Vagina (tissue), 2 donors: ENCODE measurements at regions not wholly inside any gene's neighbourhood (a gene's known extent, or its start where the extent isn't known, plus 50 kb on each side); places are given as distances from the start of the nearest gene placed in this dataset.

Source experiments
- DNase-seq, 2 donors: peaks; one replicate each; pipeline ENCODE4 v3.0.0-alpha.2; 2017; ENCODE audit errors: extremely low spot score in 2 of 2
- H3K27ac ChIP-seq: fragments of 200-600 bp; sonication (generic); one replicate; pipeline ENCODE4 v1.5.1; 2019
- H3K27me3 ChIP-seq: fragments of 200-600 bp; sonication (generic); one replicate; pipeline ENCODE4 v1.5.1; 2019
- H3K36me3 ChIP-seq, 2 donors: fragments of 200-600 bp; sonication (generic); one replicate each; pipeline ENCODE4 v1.5.1; 2017 to 2019
- H3K4me1 ChIP-seq: fragments of 200-600 bp; sonication (generic); one replicate; pipeline ENCODE4 v1.5.1; 2019
- H3K4me3 ChIP-seq, 2 donors: fragments of 200-600 bp; sonication (generic); 1 replicate in 1 of 2; 2 replicates in 1 of 2; pipeline ENCODE4 v1.5.1; 2016 to 2019
- H3K9me3 ChIP-seq: fragments of 200-600 bp; sonication (generic); one replicate; pipeline ENCODE4 v1.5.1; 2019
- POLR2A ChIP-seq, 2 donors: fragments of 450-650 bp; IDR thresholded peaks; one replicate each; pipeline ENCODE4 v1.6.1; 2017; ENCODE audit warnings: antibody characterized with exemption in 2 of 2, mild to moderate bottlenecking in 2 of 2, moderate library complexity in 2 of 2
- POLR2AphosphoS5 ChIP-seq, 2 donors: sonication (generic); formaldehyde crosslinking; IDR thresholded peaks; one replicate each; pipeline ENCODE4 v1.9.0; 2017; ENCODE audit warnings: antibody characterized with exemption in 2 of 2, mild to moderate bottlenecking in 2 of 2, low read depth in 1 of 2; ENCODE audit not compliant: insufficient read depth in 1 of 2
- intact Hi-C: fragments of 100-400 bp; cut with DNase I; formaldehyde crosslinking; loops from one replicate; pipeline ENCODE4 v1.15.1; 2023
- TF ChIP-seq, protein P1 (sequence below), 3 experiments: fragments of 450-650 bp in 2 of 3; fragments of 200-600 bp in 1 of 3; sonication (generic) in 1 of 3; IDR thresholded peaks; one replicate each; pipeline ENCODE4 v1.5.1; 2017 to 2019; ENCODE audit warnings: antibody characterized with exemption in 3 of 3, mild to moderate bottlenecking in 2 of 3, moderate library complexity in 2 of 3

DNA sequence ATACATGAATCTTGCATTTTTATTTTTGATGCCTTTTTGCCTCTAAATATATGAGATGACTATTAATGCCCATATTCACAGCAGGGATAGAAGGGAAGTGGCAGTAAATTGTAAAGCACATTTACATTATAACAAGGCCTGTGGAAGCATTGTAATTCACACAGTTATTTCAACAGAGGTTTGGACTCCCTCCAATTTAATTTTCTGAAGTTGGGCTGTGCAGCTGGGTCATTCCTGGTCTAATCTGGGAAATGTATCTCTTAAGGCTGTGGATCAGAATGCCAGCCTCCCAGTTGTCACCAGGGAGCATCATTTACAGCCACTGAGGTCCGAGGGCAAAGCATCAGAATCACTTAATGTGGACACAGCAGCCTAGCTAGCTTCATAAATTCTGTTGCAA, 434.5 kb downstream of the MFSD1 start:
- intact Hi-C loops = no loop called here
- Histone ChIP-seq H3K9me3 (no peaks in the 10 kb centered on the region), H3K4me1 (no peaks in the 10 kb centered on the region), H3K27me3 (no peaks in the 10 kb centered on the region), H3K36me3 (no peaks in the 10 kb centered on the region), H3K27ac (no peak overlapping the region), H3K4me3 (no peak overlapping the region)
- DNase-seq = no peak
- no peak for TF ChIP-seq POLR2AphosphoS5 (IDR thresholded peaks at IDR 0.05; ENCODE audit: insufficient read depth in 1 of 2, low read depth in 1 of 2)
- TF ChIP-seq, protein P1, sequence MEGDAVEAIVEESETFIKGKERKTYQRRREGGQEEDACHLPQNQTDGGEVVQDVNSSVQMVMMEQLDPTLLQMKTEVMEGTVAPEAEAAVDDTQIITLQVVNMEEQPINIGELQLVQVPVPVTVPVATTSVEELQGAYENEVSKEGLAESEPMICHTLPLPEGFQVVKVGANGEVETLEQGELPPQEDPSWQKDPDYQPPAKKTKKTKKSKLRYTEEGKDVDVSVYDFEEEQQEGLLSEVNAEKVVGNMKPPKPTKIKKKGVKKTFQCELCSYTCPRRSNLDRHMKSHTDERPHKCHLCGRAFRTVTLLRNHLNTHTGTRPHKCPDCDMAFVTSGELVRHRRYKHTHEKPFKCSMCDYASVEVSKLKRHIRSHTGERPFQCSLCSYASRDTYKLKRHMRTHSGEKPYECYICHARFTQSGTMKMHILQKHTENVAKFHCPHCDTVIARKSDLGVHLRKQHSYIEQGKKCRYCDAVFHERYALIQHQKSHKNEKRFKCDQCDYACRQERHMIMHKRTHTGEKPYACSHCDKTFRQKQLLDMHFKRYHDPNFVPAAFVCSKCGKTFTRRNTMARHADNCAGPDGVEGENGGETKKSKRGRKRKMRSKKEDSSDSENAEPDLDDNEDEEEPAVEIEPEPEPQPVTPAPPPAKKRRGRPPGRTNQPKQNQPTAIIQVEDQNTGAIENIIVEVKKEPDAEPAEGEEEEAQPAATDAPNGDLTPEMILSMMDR (IDR thresholded peaks at IDR 0.05) = no peak
- no peak for TF ChIP-seq POLR2A (IDR thresholded peaks at IDR 0.05)

DNA sequence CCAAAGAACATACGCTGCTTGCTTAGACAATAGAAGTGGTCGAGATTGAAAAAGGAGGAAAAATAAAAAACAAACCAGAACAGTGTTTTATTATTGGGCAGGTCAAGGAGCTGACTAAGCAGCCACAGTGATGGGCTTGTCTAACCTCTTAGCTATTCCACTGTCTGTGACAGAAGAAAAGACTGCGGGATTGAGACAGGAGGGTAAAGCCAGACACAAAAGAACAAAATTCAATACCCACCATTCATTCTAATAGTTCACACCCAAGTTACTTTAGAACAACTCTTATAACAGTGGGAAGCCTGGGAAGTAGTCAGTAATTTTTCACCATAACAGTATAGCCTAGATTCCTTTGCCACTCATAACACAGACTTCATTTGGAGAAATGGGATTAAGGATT, 435.4 kb downstream of the MFSD1 start:
- Histone ChIP-seq H3K27me3 (no peaks in the 10 kb centered on the region), H3K36me3 (no peaks in the 10 kb centered on the region), H3K4me1 (no peaks in the 10 kb centered on the region), H3K27ac (no peak overlapping the region), H3K9me3 (no peaks in the 10 kb centered on the region), H3K4me3 (no peak overlapping the region)
- intact Hi-C loops = no loop called here
- TF ChIP-seq, protein P1 (IDR thresholded peaks at IDR 0.05) = no peak
- TF ChIP-seq POLR2AphosphoS5 (IDR thresholded peaks at IDR 0.05; ENCODE audit: insufficient read depth in 1 of 2, low read depth in 1 of 2) (no peak), POLR2A (IDR thresholded peaks at IDR 0.05) (no peak)
- DNase-seq = no peak

DNA sequence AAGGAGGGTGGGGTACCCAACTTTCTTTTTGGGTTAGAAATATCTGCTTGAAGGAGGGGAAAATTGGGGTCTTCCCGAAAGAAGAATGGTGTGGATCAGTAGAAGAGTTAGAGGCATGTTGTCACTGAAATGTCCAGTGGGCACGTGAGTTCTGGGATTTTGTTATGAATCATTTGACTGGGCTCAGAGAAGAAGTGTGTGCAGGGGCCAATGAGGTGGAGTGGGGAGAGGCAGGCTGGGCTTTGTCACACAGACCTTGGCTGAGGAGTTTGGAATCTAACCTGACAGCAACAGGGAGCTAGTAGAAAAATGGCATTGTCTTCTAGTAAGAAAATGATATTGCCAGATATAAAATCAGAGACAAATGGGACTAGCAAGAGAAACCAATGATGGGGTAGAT, 436.8 kb downstream of the MFSD1 start:
- no peaks in the 10 kb centered on the region for H3K9me3 ChIP-seq
- H3K4me3 ChIP-seq = no peak overlapping the region
- no peaks in the 10 kb centered on the region for H3K27me3 ChIP-seq
- H3K27ac ChIP-seq = no peak overlapping the region
- H3K4me1 ChIP-seq = no peaks in the 10 kb centered on the region
- intact Hi-C loops = no loop called here
- TF ChIP-seq, protein P1 (IDR thresholded peaks at IDR 0.05) = no peak
- TF ChIP-seq POLR2AphosphoS5 (IDR thresholded peaks at IDR 0.05; ENCODE audit: insufficient read depth in 1 of 2, low read depth in 1 of 2) (no peak), POLR2A (IDR thresholded peaks at IDR 0.05) (no peak)
- no peaks in the 10 kb centered on the region for H3K36me3 ChIP-seq
- no peak for DNase-seq

DNA sequence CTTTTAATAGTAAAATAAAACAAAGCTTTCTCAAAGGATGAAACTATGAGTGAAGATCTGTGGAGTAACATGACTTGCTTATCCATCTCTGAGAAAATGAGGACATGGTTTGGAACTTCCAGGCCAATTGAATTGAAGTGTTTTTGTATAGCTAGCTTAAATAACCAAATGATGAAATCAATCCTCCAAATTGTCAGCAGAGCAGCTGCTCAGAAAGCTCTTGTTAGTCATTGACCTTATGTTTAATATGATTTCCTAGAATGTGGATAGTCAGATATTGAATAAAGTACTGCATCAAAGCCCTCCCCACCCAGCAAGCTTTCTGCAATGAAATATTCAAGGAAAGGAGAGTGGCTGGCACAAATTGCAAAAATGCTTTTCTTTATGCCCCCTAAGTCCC, 437.2 kb downstream of the MFSD1 start:
- no peaks in the 10 kb centered on the region for H3K4me1 ChIP-seq
- TF ChIP-seq POLR2A (IDR thresholded peaks at IDR 0.05) (no peak), POLR2AphosphoS5 (IDR thresholded peaks at IDR 0.05; ENCODE audit: insufficient read depth in 1 of 2, low read depth in 1 of 2) (no peak)
- TF ChIP-seq, protein P1 (IDR thresholded peaks at IDR 0.05) = no peak
- intact Hi-C loops = no loop called here
- H3K27me3 ChIP-seq = no peaks in the 10 kb centered on the region
- no peak overlapping the region for H3K27ac ChIP-seq
- no peak overlapping the region for H3K4me3 ChIP-seq
- no peak for DNase-seq
- no peaks in the 10 kb centered on the region for H3K9me3 ChIP-seq
- H3K36me3 ChIP-seq = no peaks in the 10 kb centered on the region

DNA sequence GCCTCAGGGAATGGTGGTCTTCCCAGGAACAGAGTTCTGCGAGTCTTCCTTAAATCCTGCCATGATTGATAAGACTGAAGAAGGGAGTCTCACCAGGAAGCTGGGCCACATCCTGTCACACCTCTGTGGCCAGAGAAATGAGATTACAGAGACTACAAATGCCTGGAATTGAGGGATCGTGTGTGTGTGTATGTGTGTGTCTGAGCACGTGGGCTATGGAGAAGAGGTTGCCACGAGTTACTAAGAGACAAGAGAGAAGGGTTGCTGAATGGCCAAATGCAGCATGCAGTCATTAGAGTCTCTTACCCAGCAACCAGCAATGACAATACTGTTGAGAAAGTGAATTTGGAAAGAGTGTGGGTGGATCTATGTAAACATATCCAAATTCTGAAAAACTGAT, 443.1 kb downstream of the MFSD1 start:
- no peak for DNase-seq
- no peaks in the 10 kb centered on the region for H3K9me3 ChIP-seq
- intact Hi-C loops = no loop called here
- no peak overlapping the region for H3K27ac ChIP-seq
- H3K4me3 ChIP-seq = no peak overlapping the region
- no peaks in the 10 kb centered on the region for H3K27me3 ChIP-seq
- TF ChIP-seq POLR2AphosphoS5 (IDR thresholded peaks at IDR 0.05; ENCODE audit: insufficient read depth in 1 of 2, low read depth in 1 of 2) (no peak), POLR2A (IDR thresholded peaks at IDR 0.05) (no peak)
- TF ChIP-seq, protein P1 (IDR thresholded peaks at IDR 0.05) = no peak
- H3K4me1 ChIP-seq = no peaks in the 10 kb centered on the region
- H3K36me3 ChIP-seq = no peaks in the 10 kb centered on the region
